ENCODE measurements at regions not wholly inside any gene's neighbourhood (a gene's known extent, or its start where the extent isn't known, plus 50 kb on each side); places are given as distances from the start of the nearest gene placed in this dataset.

DNA sequence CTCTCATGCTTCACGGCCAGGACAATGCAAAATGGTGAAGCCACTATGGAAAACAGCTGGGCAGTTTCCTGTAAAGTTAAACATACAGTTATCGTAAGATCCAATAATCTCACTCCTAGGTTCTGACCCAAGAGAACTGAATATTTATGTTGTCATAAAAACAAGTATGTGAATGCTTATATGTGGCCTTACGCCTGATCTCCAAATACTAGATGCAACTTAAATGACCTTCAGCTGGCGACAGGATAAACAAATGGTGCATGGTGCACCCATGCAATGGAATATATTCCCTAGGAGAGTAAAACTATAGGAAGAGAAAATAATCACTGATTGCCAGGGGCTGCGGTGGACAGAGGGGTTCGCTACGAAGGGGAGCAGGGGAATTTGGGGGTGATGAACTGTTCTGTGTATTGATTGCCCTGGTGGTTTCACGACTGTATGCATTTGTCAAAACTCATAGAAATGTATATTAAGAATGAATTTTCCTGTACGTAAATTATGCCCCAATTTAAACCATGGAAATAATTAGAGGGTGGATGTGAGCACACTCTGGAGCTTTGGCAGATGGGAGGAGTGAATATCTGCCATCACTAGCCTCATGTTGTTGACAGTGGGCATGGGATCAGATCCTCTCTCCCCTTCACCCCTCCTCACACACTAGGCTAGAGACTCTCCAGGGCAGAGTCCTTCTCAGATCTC lies 100.8 kb upstream of the MYCN start:
- TF ChIP-seq, protein P1, sequence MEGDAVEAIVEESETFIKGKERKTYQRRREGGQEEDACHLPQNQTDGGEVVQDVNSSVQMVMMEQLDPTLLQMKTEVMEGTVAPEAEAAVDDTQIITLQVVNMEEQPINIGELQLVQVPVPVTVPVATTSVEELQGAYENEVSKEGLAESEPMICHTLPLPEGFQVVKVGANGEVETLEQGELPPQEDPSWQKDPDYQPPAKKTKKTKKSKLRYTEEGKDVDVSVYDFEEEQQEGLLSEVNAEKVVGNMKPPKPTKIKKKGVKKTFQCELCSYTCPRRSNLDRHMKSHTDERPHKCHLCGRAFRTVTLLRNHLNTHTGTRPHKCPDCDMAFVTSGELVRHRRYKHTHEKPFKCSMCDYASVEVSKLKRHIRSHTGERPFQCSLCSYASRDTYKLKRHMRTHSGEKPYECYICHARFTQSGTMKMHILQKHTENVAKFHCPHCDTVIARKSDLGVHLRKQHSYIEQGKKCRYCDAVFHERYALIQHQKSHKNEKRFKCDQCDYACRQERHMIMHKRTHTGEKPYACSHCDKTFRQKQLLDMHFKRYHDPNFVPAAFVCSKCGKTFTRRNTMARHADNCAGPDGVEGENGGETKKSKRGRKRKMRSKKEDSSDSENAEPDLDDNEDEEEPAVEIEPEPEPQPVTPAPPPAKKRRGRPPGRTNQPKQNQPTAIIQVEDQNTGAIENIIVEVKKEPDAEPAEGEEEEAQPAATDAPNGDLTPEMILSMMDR (IDR thresholded peaks at IDR 0.05), result no peak
- no peak for TF ChIP-seq POLR2A (IDR thresholded peaks at IDR 0.05)

Data from right lobe of liver (tissue), 4 donors.